NOMO-1 (cell line): ENCODE measurements at regions not wholly inside any gene's neighbourhood (a gene's known extent, or its start where the extent isn't known, plus 50 kb on each side); places are given as distances from the start of the nearest gene placed in this dataset.
"Not testable (repeated sequence)": the region's sequence is repeated elsewhere in the genome, so short reads cannot be mapped to it uniquely, and the experiment has no call there.

Experiments
- DNase-seq, 2 experiments: peaks; one replicate each; lab custom pipeline; 2025; ENCODE audit not compliant: unreplicated experiment in 2 of 2; lab: John Stamatoyannopoulos, UW

DNA sequence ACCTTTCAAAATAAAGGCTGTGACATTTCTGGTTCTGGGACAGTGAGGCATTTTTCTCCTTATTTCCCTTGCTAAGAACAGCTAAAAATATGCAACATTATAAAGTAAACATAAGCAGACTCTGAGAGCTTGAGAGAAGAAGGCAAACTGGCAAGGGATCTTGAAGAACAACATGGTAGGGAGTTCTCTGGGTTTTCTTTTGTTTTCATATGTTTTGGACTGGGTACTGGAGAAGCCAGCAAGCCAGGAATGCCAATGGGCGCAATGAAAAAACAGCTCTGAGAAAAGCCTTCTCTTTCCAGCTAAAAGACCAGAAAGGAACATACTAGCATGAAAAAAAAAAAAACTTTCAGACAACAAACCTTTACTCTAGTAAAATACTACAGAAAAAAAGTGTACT lies 351.4 kb upstream of the HS6ST1 start:
- no peak for DNase-seq

DNA sequence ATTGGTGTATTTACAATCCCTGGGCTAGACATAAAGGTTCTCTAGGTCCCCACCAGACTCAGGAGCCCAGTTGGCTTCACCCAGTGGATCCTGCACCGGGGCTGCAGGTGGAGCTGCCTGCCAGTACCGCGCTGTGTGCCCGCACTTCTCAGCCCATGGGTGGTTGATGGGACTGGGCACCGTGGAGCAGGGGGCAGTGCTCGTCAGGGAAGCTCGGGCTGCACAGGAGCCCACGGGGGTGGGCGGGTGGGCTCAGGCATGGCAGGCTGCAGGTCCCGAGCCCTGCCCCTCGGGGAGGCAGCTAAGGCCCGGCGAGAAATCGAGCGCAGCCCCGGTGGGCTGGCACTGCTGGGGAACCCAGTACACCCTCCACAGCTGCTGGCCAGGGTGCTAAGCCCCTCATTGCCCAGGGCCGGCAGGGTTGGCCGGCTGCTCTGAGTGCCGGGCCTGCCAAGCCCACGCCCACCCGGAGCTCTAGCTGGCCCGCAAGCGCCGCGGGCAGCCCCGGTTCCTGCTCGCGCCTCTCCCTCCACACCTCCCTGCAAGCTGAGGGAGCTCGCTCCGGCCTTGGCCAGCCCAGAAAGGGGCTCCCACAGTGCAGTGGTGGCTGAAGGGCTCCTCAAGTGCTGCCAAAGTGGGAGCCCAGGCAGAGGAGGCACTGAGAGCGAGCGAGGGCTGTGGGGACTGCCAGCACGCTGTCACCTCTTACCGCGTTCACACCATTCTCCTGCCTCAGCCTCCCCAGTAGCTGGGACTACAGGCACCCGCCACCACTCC lies 353.5 kb upstream of the HS6ST1 start:
- DNase-seq = not testable (repeated sequence)

DNA sequence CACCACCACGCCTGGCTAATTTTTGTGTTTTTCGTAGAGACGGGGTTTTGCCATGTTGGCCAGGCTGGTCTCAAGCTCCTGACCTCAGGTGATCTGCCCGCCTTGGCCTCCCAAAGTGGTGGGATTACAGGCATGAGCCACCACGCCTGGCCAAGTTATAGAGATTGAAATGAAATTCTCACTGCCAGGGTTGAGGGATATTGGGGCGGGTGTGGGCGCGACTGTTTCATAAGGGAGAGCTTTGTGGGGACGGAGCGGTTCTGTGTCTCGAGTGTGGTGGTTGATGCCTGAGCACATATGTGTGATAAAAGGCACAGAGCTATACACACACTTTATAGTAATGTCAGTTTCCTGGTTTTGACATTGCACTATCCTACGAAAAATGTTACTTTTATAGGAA lies 361.0 kb upstream of the HS6ST1 start:
- not testable (repeated sequence) for DNase-seq

DNA sequence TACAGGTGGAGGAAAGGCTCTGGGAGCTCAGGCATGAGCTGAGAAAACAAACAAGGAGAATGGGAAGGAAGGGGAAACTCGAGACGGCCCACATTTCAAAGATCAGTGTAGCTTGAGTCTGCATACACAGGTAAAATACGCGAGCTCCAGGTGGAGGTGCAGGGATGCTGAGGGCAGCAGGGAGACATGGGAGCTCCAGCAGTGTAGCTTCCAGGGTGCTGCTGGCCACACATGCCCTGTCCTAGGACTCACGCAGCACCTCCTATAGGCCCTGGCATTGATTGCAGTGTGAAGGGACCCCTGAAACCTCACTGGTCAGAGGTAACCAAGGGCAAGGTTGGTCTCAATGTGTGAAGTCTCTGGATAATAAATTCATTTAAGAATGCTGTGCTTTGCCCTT lies 362.8 kb upstream of the HS6ST1 start:
- DNase-seq = no peak

DNA sequence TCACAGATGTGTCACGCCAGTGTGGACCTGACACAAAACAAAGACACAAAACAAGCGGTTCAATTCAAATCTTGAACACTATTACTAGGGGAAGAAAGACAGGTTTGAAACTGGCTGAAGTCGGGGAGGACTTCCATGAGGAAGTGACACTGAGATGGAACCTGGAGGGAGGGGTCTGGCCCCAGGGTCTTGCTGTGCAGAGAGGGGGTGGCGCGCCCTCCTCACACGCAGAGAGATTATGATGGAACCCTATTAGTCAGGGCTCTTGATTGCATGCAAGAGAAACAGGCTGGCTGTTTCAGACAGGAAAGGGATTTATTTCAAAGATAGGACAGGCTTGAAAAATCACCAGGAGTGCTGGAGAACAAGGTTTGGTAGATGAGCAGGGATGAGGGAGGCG lies 363.6 kb upstream of the HS6ST1 start:
- peak in 1 of 2 experiments; percentile 30 for DNase-seq

DNA sequence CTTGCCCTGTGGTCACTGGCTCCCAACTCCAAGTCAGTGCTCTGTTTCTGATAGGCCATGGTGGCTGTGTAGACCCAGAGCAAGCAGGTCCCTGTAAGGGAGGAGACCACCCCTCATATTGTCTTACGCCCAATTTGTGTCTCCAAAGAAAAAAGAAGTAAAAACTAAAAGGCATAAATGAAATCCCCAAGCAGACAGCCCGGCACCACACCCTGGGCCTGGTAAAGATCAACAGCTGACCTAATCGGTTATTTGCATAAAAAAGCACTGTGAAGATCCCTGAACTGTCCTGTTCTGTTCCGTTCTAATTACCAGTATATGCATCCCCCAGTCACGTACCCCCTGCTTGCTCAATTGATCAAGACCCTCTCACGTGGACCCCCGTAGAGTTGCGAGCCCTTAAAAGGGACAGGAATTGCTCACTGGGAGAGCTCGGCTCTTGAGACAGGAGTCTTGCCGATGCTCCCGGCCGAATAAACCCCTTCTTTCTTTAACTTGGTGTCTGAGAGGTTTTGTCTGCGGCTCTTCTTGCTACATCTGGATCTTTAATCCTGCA lies 364.1 kb upstream of the HS6ST1 start:
- DNase-seq = no peak

DNA sequence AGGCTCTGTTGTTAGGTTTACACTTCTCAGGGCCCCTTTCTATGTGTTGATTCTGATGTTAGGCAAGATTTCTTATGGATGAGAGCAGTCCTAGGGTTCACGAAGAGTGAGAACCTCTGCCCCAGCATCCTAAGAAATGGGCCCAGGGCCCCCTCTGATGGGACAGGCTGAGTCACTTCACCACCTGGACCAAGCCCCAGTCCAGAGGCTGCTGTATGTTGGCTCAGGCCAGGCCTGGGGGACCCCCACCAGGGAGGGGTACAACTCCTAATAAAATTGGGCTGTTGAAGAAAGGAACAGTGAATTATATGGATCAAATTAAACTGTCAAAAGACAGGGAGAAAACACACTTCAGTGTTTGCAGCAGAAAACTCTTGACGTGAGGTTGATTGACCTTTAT lies 365.9 kb upstream of the HS6ST1 start:
- DNase-seq = no peak

DNA sequence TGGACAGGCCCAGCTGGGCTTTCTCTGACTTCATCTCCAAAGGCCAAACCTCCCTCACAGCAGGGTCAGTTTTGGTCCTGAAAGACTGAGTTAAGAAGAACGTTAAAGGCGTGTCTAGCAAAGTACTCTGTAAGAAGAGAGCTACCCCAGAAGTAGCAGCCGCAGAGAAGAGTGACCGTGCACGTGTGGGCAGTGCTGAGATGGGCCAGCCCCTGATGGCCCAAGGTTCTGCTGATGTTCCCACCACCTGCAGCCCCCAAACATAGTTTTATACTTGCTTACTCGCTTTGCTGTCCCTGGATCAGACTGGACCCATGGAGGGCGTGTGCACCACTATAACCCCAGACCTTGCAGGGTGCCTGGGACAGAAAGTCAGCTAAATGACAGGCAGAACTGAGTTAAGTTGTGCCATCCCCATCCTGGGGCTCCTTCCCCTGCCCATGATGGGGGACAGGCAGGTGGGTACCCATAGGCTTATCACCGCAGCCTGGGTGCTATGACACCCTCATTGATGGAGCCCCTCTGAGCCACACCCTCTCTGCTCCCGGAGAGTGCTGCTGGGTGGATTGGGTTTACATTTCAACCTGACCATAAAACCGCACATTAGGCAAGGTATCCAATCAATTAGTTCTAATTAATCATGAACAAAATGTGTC lies 367.3 kb upstream of the HS6ST1 start:
- no peak for DNase-seq

DNA sequence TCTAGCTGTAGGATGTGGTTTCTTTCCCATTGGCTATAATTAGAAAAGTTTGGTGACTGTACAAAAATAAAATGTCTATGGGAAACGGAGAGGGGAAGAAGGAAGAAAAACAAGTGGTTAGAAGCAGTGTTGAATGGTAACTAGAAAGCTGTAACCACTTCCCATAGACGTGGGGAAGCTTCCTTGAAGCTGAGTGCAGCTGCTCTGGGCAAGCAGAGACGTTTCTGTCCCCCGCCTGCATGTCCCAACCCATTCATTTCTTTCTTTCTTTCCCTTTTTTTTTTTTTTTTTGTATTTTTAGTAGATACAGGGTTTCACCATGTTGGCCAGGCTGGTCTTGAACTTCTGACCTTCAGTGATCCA lies 367.8 kb upstream of the HS6ST1 start:
- DNase-seq = peak; percentile 56 to 91

DNA sequence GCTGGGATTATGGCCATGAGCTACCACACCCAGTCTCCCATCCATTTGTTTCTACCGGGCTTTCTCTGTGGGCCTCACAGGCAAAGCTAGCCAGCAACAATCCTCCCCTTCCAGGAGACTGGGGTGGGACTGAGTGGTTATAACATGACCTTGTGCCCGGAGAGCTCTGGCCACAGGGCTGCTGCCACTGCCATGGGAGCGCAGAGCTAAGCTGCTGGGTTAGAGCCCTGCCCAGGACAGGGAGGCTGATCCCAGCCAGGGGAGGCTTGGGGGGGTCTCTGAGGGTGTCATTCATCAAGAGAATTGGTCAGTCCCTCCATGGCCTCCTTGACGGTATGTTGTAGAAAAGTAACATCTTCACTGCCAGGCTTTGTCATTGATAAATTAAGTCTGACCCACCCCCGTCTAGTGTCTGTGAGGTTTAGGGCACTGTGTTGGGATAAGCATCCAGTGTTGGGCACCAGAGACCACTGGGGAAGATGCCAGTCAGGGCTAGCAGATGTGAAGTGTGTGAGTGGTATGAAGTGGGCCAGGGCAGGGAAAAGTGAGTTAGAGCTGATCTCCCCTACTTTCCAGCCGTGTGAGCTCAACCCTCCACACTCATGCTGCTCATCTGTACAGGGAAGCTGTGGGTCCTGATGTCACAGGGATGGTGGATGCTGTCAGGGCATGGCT lies 368.4 kb upstream of the HS6ST1 start:
- no peak for DNase-seq

DNA sequence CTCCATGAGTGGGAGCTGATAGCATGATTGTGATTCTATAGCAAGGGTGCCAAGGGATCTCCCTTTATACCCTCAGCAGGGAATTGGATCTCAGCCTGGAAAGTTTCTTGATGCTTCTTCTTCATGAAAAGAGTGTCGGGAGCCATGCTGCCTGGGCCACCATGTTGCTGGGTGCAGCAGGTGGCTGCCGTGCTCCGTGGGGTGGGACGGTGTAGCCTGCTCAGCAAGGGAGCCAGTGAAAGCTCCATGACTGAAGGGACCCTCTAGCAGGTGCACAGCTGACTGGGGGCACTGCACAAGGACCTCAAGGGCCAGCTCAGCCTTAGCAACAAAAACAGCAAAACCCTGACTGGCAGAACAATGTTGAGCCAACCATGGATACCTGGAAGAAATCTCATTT lies 368.9 kb upstream of the HS6ST1 start:
- DNase-seq = no peak

DNA sequence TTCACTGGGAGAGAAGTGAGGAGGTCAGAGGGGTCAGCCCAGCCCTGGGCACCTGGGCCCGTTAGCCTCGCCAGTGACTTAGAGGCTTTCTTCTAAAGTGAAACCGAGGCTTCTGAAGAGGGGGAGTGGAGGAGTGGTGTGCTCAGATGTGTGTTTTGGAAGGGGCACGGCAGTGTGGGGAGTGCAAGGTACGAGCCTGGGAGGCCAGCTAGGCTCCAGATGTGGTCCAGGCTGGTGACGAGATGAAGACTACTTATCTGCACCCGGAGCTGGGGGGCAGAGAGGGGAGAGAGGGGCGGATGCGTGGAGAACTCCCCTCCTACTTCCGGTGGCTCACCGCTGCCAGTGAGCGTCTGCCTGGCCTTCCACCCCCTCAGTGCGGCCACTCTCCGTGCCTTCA lies 371.3 kb upstream of the HS6ST1 start:
- DNase-seq = no peak

DNA sequence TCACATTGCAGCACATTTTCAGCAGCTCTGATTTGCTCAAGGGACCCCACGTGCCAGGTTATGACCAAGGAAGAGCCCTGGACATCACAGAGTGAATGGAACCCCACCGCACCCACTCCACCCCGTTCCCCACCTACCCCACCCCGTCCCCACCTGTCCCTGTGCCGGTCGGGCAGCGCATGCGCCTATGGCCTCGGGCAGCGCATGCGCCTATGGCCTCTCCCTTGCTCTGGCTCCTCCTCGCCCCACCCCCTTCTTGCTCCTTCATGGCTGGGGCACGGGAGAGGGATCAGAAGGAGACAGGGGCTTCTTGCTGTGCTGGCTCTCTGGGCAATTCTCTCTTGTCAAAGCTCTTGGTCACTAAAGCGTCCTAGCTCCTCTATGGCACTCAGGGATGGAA lies 371.8 kb upstream of the HS6ST1 start:
- no peak for DNase-seq

DNA sequence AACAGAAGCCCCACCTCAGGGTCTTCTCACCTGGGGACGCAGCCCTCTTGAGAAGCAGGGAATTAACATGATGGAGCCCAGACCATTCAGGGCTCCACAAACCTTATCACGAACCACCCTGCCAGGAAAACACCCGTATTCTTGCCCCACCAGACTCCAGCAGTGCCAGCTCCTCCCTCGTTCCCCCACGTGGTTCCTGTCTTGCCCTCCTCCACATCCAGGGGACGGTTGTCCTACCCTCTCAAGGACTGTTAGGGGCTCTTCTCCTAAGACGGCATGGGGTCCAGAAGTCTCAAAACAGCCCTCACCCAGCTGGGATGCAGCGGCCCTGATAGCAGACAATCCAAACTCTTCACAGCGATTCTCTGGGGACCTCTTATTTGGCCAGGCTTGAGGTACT lies 372.2 kb upstream of the HS6ST1 start:
- no peak for DNase-seq

DNA sequence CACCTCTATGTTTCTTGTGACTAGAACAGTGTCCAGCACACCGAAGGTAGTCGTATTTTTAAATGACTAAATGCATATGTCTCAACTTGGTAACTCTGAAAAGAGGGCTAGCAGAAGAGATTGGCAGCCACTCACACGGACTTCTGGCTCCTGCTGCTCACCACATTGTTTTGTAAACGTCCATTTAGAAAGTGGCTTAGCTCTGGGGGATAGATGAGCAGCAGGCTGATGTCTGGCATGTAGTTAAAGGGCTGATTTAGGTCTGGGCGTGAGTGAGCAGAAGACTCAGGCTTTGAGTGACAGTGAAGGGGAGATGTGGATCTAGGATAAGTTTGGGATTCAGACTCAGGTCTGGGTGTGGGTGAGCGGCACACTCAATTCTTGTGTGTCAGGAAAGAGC lies 372.9 kb upstream of the HS6ST1 start:
- no peak for DNase-seq

DNA sequence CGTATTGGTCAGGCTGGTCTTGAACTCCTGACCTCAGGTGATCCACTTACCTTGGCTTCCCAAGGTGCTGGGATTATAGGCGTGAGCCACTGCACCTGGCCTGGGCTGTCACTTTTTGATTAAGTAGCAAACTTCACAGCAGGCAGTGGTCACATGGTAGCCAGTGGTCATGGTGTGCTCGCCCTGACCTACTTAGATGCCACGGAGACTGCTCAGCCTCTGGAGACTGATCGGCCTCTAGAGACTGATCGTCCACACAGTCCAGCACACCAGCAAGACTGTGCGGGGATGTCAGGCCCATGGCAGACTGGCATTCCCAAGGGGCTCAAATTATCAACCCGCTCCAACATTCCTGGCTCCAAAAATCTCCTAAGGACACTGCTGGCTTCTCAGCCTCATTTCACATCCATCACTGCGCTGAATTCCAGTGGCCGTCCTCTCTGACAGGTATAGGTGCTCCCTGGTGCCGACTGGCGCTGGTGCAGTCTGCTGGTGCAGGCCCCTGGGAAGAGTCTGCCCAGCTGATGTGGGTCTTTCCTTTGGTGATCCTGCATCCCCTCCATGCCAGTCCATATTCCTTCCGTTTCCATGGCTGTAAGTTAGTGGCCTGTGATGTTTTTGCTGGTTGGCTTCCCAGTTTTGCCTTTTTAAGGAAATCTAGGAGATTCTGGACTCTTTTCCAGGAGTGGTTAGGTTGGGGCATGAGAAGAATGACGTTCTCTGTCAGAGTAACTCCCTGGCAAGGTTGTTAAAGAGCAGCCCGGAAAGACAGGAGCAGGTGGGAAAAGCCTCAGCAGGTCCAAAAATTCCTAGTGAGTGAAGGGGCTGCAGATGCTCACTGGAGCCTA lies 374.5 kb upstream of the HS6ST1 start:
- no peak for DNase-seq

DNA sequence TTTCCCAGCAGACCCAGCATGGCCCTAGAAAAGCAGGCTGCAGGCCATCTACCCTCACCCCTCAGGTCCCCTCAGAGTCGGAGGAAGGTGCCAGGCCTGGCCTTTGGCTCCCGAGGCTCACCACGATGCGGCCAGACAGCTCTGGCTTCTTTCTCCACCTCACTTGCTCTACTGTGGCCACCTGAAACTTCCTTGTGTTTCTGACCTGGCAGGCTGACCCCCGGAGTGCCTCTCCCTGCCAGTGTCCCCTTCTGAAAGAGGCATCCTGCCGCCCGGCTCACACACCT lies 375.0 kb upstream of the HS6ST1 start:
- no peak for DNase-seq

DNA sequence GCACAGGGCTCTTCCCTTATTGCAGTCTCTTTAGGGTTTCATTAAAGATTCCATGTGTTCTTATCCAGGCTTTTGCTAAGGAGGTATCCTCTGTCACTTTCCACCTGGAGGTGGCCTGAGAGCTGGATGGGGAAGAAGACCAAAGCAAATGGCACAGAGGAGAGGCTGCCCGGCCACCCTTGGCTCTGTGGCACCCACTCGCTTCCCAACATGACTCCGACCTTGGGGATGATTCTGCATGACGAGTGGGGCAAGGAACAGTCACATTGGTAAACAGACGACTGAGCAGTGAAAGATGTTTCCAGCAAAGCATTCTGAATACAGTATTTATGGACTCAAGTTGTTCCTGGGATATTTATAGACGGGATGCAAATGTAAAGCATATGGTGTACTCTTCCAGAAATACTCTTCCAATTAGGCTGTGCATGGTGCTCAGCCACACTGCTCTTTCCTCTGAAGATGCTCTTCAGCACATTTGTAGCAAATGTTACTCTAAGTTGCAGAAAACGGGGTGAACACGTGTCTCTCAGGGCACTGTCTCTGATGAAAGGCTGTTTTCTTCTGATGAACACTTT lies 377.1 kb upstream of the HS6ST1 start:
- DNase-seq = no peak

DNA sequence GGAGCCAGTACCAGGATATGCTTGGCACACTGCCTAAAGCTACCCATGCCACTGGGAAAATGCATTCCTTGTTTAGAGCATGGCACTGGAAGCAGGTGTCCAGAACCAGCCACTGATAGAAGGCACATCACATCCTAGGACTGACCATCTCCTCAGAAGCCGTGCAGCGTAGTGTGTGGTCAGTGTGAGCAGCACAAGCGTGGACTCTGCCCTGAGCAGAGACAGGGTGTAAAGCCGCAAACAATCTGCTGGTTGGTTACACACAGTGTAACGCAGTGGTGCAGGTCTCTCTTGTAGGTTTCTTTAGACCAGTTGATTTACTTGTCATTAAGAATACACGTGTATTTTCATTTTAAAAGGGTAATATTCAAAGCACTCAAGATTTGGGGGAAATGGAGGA lies 377.8 kb upstream of the HS6ST1 start:
- no peak for DNase-seq

DNA sequence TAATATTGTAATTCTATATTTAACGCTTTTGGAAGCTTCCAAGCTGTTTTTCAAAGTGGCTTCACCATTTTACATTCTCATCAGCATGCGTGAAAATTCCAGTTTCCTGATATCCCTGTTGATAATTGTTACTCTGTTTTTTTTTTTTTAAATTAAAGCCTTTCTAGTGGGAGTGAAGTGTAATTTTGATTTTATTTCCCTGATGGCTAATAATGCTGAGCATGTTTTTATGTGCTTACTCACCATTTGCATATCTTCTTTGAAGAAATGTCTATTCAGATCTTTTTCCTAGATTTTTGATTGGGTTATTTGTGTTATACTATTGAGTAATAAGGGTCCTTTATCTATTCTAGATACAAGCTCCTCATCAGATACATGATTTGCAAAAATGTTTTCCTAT lies 382.8 kb upstream of the HS6ST1 start:
- no peak for DNase-seq

DNA sequence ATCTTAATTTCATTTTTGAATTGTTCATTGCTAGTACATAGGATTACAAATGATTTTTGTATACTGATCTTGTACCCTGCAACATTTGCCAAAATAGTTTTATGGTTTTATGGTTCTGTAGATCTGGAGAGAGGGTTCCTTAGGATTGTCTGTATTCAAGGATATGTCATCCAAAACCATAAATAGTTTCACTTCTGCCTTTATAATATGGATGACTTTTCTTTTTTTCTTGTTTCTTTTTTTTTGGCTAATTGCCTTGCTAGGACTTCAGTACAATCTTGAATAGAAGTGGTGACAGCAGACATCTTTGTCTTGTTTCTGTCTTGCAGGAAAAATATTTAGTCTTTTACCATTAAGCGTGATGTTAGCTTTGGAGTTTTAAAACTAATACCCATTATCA lies 383.9 kb upstream of the HS6ST1 start:
- peak; percentile 44 to 69 for DNase-seq
